Esophagus mucosa (tissue), 1 donor: ENCODE measurements at regions not wholly inside any gene's neighbourhood (a gene's known extent, or its start where the extent isn't known, plus 50 kb on each side); places are given as distances from the start of the nearest gene placed in this dataset.
A peak's percentile ranks its signal among the peaks of the same experiment; 100 is the strongest.

ENCODE experiments used
- ATAC-seq: fragments of 200-7000 bp; cut with Tn5 transposase; one replicate; pipeline ENCODE4 v1.9.1; 2020
- donor health status: DM: yes; HTN: yes; CAD: no.

DNA sequence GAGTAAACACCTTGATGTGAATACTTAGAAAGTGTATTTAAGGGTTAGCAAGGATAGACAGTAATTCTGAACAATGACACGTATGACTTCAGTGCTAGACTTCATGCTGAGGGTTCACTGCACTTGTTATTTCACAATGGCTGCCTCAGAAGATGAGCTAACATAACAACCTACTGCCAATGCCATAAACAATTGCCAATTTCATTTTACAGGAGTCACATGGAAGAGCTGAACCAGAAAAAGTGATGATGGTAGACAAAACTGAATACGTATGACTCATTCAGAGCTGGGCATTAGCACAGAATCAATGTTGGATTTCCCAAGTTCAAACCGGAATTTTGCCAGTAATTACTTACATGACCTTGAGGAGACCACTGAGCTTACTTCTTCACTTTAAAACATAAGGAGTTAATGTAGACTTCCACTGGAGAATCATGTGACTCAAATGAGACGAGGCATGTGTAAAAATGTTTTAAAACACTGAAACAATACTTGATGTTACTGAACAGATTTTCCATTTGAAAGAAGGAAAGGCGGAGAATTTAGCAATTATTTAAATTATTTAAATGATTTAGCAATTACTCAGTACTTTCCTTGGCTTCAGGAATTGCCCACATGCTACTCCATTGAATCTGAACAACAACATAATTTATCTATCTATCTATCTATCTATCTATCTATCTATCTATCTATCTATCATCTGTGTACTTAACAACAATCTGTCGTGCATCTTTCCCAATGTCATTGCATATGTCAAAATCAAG, 868.5 kb upstream of the SLIT2 start:
- peak; percentile 77 for ATAC-seq

DNA sequence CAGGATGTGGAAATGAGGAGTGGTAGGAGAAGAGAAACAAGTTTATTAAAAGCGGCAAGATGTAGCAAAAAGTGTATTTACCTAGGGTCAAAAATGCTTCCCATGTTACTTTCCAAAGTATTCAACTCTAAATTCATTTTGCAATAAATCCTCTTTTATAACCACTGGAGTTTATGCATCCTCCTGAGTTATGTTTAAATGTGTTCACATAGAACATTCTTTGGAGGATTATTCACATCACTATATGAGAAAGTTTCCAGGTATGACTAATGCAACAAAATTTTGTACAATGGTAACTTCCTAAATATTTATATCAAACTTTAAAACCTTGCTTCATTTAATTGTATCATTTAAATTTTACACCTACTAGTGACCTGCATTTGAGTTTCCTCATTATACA, 870.6 kb upstream of the SLIT2 start:
- ATAC-seq: no peak

GRCh38 chr4:19380600-19380999, 871.1 kb upstream of the SLIT2 start:
- no peak for ATAC-seq

GRCh38 chr4:19379191-19379708, 872.5 kb upstream of the SLIT2 start:
- ATAC-seq: no peak

GRCh38 chr4:19375931-19376330, 875.8 kb upstream of the SLIT2 start:
- ATAC-seq: no peak

- peak; percentile 32 for ATAC-seq
Measured at GRCh38 chr4:19375136-19375804, 876.4 kb upstream of the SLIT2 start.

DNA sequence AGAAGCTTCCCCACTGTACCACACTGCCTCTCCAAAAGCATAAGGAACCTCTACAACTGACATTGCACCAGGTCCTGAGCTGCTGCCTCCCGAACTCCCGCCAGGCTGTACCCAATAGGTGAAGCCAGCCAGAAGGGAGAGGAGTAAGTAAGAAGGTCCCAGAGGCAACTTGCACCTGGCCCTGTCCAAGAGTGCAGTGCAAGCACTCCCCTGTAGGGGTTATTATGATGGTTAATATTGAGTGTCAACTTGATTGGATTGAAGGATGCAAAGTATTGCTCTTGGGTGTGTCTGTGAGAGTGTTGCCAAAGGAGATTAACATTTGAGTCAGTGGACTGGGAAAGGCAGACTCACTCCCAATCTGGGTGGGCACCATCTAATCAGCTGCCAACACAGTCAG, 879.3 kb upstream of the SLIT2 start:
- no peak for ATAC-seq

- ATAC-seq: peak; percentile 92
Measured at GRCh38 chr4:19368800-19369199, 882.9 kb upstream of the SLIT2 start.

- no peak for ATAC-seq
Measured at GRCh38 chr4:19366916-19367315, 884.8 kb upstream of the SLIT2 start.

DNA sequence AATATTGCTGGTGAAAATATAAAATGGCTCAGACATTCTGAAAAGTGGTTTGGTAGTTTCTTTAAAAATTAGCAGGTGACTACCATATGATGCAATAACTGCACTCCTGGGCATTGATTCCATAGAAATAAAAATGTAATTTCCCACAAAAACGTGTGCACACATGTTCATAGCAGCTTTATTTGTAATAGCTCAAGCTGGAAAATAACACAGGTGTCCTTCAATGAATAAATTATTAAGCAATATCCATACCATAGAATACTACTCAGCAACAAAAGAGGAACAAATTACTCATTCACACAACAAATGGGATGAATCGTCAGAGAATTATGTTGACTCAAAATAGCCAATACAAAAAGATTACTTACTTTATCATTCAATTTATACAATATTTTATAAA, 893.7 kb upstream of the SLIT2 start:
- ATAC-seq: peak; percentile 92

GRCh38 chr4:19349416-19349815, 902.3 kb upstream of the SLIT2 start:
- ATAC-seq: no peak

DNA sequence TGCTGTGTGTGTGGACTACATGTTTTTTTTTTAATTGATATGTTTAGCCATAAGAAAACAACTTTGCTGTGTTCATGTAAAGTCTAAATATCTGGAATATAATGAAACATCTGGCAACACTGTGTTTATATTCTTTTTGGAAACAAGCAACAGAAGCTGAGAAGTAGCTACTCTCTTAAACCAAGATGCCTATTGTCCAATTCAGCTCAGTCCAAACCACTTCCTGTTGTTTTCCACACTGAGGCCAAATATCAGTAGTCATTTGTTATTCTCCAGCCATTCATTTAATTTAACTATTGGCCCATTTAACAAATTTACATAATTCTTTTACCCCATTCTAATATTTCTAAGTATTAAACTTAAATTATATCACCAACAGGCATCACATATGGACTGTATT, 903.0 kb upstream of the SLIT2 start:
- ATAC-seq: no peak

DNA sequence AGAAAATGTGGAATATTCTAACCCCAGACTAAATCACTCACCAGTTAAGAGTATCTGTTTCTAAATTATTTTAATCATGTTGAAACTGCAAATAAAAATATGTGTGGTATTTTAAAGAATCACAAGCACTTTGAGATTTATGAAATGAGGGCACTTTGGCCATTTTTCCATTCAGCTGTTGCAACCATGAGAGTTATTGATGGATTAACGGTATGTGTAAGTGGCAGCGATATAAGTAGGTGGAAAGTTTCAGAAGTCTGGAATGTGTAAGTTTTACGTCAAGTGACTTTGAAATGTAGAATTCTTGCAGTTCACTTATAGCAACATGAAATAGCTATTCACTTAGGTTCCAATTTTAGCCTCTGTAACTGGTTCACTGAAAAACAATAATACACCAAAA, 905.1 kb upstream of the SLIT2 start:
- no peak for ATAC-seq

- ATAC-seq: no peak
Measured at GRCh38 chr4:19329631-19330030, 922.1 kb upstream of the SLIT2 start.

- ATAC-seq: no peak
Measured at GRCh38 chr4:19329077-19329476, 922.6 kb upstream of the SLIT2 start.

- ATAC-seq: no peak
Measured at GRCh38 chr4:19327364-19327763, 924.3 kb upstream of the SLIT2 start.

- ATAC-seq: no peak
Measured at GRCh38 chr4:19324184-19324583, 927.5 kb upstream of the SLIT2 start.

- no peak for ATAC-seq
Measured at GRCh38 chr4:19319607-19320006, 932.1 kb upstream of the SLIT2 start.

DNA sequence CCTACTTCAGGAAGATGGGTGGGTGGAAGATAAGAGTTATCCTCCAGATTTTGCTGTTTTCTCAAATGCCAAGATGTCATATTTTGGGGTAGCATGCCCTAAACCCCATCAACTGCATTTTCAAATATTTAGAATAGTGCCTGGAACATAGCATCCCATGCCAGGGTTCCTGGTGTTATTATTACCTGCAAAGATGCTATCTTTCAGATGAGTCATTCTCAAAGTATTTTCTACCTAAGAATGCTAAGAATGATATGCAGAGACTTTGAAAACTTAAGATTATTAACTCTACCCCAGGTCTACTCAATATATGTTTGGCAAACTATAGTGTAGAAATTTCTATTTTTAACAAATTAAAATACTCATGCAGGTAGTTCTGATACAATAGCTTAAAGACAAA, 934.3 kb upstream of the SLIT2 start:
- ATAC-seq: no peak

- no peak for ATAC-seq
Measured at GRCh38 chr4:19314116-19314515, 937.6 kb upstream of the SLIT2 start.

GRCh38 chr4:19309378-19309777, 942.3 kb upstream of the SLIT2 start:
- no peak for ATAC-seq

DNA sequence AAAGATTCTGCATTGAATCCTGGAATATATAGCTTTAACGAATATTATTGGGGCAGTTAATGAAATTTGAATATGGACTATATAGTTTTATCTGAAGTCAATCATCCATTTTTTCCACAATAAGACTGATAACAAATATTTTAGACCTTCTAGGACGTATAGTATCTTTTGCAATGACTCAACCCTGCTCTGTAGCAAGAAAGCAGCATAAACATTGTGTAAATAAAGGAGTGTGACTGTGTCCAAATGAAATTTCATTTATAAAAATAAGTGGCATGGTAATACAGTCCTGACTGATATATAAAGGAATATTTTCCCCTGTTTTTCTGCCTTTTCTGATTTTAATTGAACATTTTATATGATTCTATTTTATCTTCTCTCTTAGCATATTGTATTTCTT, 947.7 kb upstream of the SLIT2 start:
- no peak for ATAC-seq

GRCh38 chr4:19301527-19301926, 950.2 kb upstream of the SLIT2 start:
- ATAC-seq: no peak

- ATAC-seq: no peak
Measured at GRCh38 chr4:19300213-19300612, 951.5 kb upstream of the SLIT2 start.
